ENCODE measurements at regions not wholly inside any gene's neighbourhood (a gene's known extent, or its start where the extent isn't known, plus 50 kb on each side); places are given as distances from the start of the nearest gene placed in this dataset.

- peak overlapping the region; percentile 56 for H3K4me2 ChIP-seq (ENCODE audit: low read length)
- H3K9ac ChIP-seq (ENCODE audit: low read depth, low read length) = peak overlapping the region; percentile 8
- no peaks in the 10 kb centered on the region for H3K36me3 ChIP-seq (ENCODE audit: insufficient read depth, low read length)
- H3K4me3 ChIP-seq (ENCODE audit: low read length) = no peak overlapping the region
- H3K9me3 ChIP-seq (replicated peaks; ENCODE audit: low read length) = no peaks in the 10 kb centered on the region
- no peaks in the 10 kb centered on the region for H3K27me3 ChIP-seq (ENCODE audit: control insufficient read depth, insufficient read depth, low read length)
- peaks cover 49% of the 10 kb centered on the region for H3K4me1 ChIP-seq (ENCODE audit: control insufficient read depth, insufficient read depth, low read length)
These were observed 321.9 kb upstream of the RASGRP1 start for GRCh38 chr15:38886315-38887163.

GRCh38 chr15:38888701-38889221, 324.1 kb upstream of the RASGRP1 start:
- H3K4me2 ChIP-seq (ENCODE audit: low read length) = no peak overlapping the region
- no peak overlapping the region for H3K9ac ChIP-seq (ENCODE audit: low read depth, low read length)
- peaks cover 56% of the 10 kb centered on the region for H3K4me1 ChIP-seq (ENCODE audit: control insufficient read depth, insufficient read depth, low read length)
- no peaks in the 10 kb centered on the region for H3K27me3 ChIP-seq (ENCODE audit: control insufficient read depth, insufficient read depth, low read length)
- no peaks in the 10 kb centered on the region for H3K9me3 ChIP-seq (replicated peaks; ENCODE audit: low read length)
- no peaks in the 10 kb centered on the region for H3K36me3 ChIP-seq (ENCODE audit: insufficient read depth, low read length)
- H3K4me3 ChIP-seq (ENCODE audit: low read length) = no peak overlapping the region

GRCh38 chr15:38890194-38890593, 325.6 kb upstream of the RASGRP1 start:
- no peak overlapping the region for H3K9ac ChIP-seq (ENCODE audit: low read depth, low read length)
- H3K4me1 ChIP-seq (ENCODE audit: control insufficient read depth, insufficient read depth, low read length) = peaks cover 56% of the 10 kb centered on the region
- no peak overlapping the region for H3K4me3 ChIP-seq (ENCODE audit: low read length)
- H3K4me2 ChIP-seq (ENCODE audit: low read length) = no peak overlapping the region
- H3K27me3 ChIP-seq (ENCODE audit: control insufficient read depth, insufficient read depth, low read length) = no peaks in the 10 kb centered on the region
- no peaks in the 10 kb centered on the region for H3K36me3 ChIP-seq (ENCODE audit: insufficient read depth, low read length)
- H3K9me3 ChIP-seq (replicated peaks; ENCODE audit: low read length) = no peaks in the 10 kb centered on the region

GRCh38 chr15:38893925-38894242, 329.3 kb upstream of the RASGRP1 start:
- Histone ChIP-seq H3K36me3 (ENCODE audit: insufficient read depth, low read length) (no peaks in the 10 kb centered on the region), H3K4me1 (ENCODE audit: control insufficient read depth, insufficient read depth, low read length) (peaks cover 56% of the 10 kb centered on the region), H3K9me3 (replicated peaks; ENCODE audit: low read length) (no peaks in the 10 kb centered on the region), H3K4me3 (ENCODE audit: low read length) (peak overlapping the region; percentile 5), H3K4me2 (ENCODE audit: low read length) (peak overlapping the region; percentile 41), H3K27me3 (ENCODE audit: control insufficient read depth, insufficient read depth, low read length) (no peaks in the 10 kb centered on the region), H3K9ac (ENCODE audit: low read depth, low read length) (peak overlapping the region; percentile 80)

- H3K36me3 ChIP-seq (ENCODE audit: insufficient read depth, low read length) = no peaks in the 10 kb centered on the region
- H3K4me3 ChIP-seq (ENCODE audit: low read length) = no peak overlapping the region
- no peaks in the 10 kb centered on the region for H3K9me3 ChIP-seq (replicated peaks; ENCODE audit: low read length)
- peak overlapping the region; percentile 41 for H3K4me2 ChIP-seq (ENCODE audit: low read length)
- H3K4me1 ChIP-seq (ENCODE audit: control insufficient read depth, insufficient read depth, low read length) = peaks cover 57% of the 10 kb centered on the region
- peak overlapping the region; percentile 80 for H3K9ac ChIP-seq (ENCODE audit: low read depth, low read length)
- H3K27me3 ChIP-seq (ENCODE audit: control insufficient read depth, insufficient read depth, low read length) = no peaks in the 10 kb centered on the region
These were observed 329.8 kb upstream of the RASGRP1 start for GRCh38 chr15:38894243-38894948.

GRCh38 chr15:38895326-38896255, 331.0 kb upstream of the RASGRP1 start:
- peak overlapping the region; percentile 69 for H3K9ac ChIP-seq (ENCODE audit: low read depth, low read length)
- no peaks in the 10 kb centered on the region for H3K9me3 ChIP-seq (replicated peaks; ENCODE audit: low read length)
- H3K4me1 ChIP-seq (ENCODE audit: control insufficient read depth, insufficient read depth, low read length) = peaks cover 60% of the 10 kb centered on the region
- no peaks in the 10 kb centered on the region for H3K27me3 ChIP-seq (ENCODE audit: control insufficient read depth, insufficient read depth, low read length)
- peak overlapping the region; percentile 41 for H3K4me2 ChIP-seq (ENCODE audit: low read length)
- no peaks in the 10 kb centered on the region for H3K36me3 ChIP-seq (ENCODE audit: insufficient read depth, low read length)
- H3K4me3 ChIP-seq (ENCODE audit: low read length) = peak overlapping the region; percentile 4

- no peak overlapping the region for H3K4me2 ChIP-seq (ENCODE audit: low read length)
- H3K27me3 ChIP-seq (ENCODE audit: control insufficient read depth, insufficient read depth, low read length) = no peaks in the 10 kb centered on the region
- no peaks in the 10 kb centered on the region for H3K9me3 ChIP-seq (replicated peaks; ENCODE audit: low read length)
- no peak overlapping the region for H3K4me3 ChIP-seq (ENCODE audit: low read length)
- H3K36me3 ChIP-seq (ENCODE audit: insufficient read depth, low read length) = no peaks in the 10 kb centered on the region
- H3K9ac ChIP-seq (ENCODE audit: low read depth, low read length) = peak overlapping the region; percentile 69
- peaks cover 60% of the 10 kb centered on the region for H3K4me1 ChIP-seq (ENCODE audit: control insufficient read depth, insufficient read depth, low read length)
These were observed 332.0 kb upstream of the RASGRP1 start for GRCh38 chr15:38896647-38897046.

GRCh38 chr15:38897551-38897950, 332.9 kb upstream of the RASGRP1 start:
- no peak overlapping the region for H3K4me2 ChIP-seq (ENCODE audit: low read length)
- no peaks in the 10 kb centered on the region for H3K36me3 ChIP-seq (ENCODE audit: insufficient read depth, low read length)
- H3K9me3 ChIP-seq (replicated peaks; ENCODE audit: low read length) = no peaks in the 10 kb centered on the region
- H3K4me1 ChIP-seq (ENCODE audit: control insufficient read depth, insufficient read depth, low read length) = peaks cover 60% of the 10 kb centered on the region
- no peak overlapping the region for H3K4me3 ChIP-seq (ENCODE audit: low read length)
- no peaks in the 10 kb centered on the region for H3K27me3 ChIP-seq (ENCODE audit: control insufficient read depth, insufficient read depth, low read length)
- no peak overlapping the region for H3K9ac ChIP-seq (ENCODE audit: low read depth, low read length)

GRCh38 chr15:38898236-38898635, 333.6 kb upstream of the RASGRP1 start:
- Histone ChIP-seq H3K9me3 (replicated peaks; ENCODE audit: low read length) (no peaks in the 10 kb centered on the region), H3K9ac (ENCODE audit: low read depth, low read length) (no peak overlapping the region), H3K4me1 (ENCODE audit: control insufficient read depth, insufficient read depth, low read length) (peaks cover 54% of the 10 kb centered on the region)

GRCh38 chr15:38899300-38899699, 334.7 kb upstream of the RASGRP1 start:
- H3K27me3 ChIP-seq (ENCODE audit: control insufficient read depth, insufficient read depth, low read length) = no peaks in the 10 kb centered on the region
- H3K36me3 ChIP-seq (ENCODE audit: insufficient read depth, low read length) = no peaks in the 10 kb centered on the region
- no peak overlapping the region for H3K9ac ChIP-seq (ENCODE audit: low read depth, low read length)
- peaks cover 43% of the 10 kb centered on the region for H3K4me1 ChIP-seq (ENCODE audit: control insufficient read depth, insufficient read depth, low read length)
- H3K9me3 ChIP-seq (replicated peaks; ENCODE audit: low read length) = no peaks in the 10 kb centered on the region
- H3K4me2 ChIP-seq (ENCODE audit: low read length) = no peak overlapping the region
- H3K4me3 ChIP-seq (ENCODE audit: low read length) = no peak overlapping the region

More at GRCh38 chr15:38898236-38898635, 333.6 kb upstream of the RASGRP1 start:
- H3K27me3 ChIP-seq (ENCODE audit: control insufficient read depth, insufficient read depth, low read length) = no peaks in the 10 kb centered on the region
- no peak overlapping the region for H3K4me3 ChIP-seq (ENCODE audit: low read length)
- no peaks in the 10 kb centered on the region for H3K36me3 ChIP-seq (ENCODE audit: insufficient read depth, low read length)
- H3K4me2 ChIP-seq (ENCODE audit: low read length) = no peak overlapping the region

- Histone ChIP-seq H3K9ac (ENCODE audit: low read depth, low read length) (no peak overlapping the region), H3K27me3 (ENCODE audit: control insufficient read depth, insufficient read depth, low read length) (no peaks in the 10 kb centered on the region), H3K4me2 (ENCODE audit: low read length) (no peak overlapping the region), H3K4me3 (ENCODE audit: low read length) (no peak overlapping the region), H3K4me1 (ENCODE audit: control insufficient read depth, insufficient read depth, low read length) (peaks cover 4% of the 10 kb centered on the region), H3K36me3 (ENCODE audit: insufficient read depth, low read length) (no peaks in the 10 kb centered on the region), H3K9me3 (replicated peaks; ENCODE audit: low read length) (no peaks in the 10 kb centered on the region)
These were observed 339.7 kb upstream of the RASGRP1 start for GRCh38 chr15:38904298-38904697.

All from skeletal muscle satellite cell (primary cell).